ENCODE measurements at regions not wholly inside any gene's neighbourhood (a gene's known extent, or its start where the extent isn't known, plus 50 kb on each side); places are given as distances from the start of the nearest gene placed in this dataset.
A peak's percentile ranks its signal among the peaks of the same experiment; 100 is the strongest.

DNA sequence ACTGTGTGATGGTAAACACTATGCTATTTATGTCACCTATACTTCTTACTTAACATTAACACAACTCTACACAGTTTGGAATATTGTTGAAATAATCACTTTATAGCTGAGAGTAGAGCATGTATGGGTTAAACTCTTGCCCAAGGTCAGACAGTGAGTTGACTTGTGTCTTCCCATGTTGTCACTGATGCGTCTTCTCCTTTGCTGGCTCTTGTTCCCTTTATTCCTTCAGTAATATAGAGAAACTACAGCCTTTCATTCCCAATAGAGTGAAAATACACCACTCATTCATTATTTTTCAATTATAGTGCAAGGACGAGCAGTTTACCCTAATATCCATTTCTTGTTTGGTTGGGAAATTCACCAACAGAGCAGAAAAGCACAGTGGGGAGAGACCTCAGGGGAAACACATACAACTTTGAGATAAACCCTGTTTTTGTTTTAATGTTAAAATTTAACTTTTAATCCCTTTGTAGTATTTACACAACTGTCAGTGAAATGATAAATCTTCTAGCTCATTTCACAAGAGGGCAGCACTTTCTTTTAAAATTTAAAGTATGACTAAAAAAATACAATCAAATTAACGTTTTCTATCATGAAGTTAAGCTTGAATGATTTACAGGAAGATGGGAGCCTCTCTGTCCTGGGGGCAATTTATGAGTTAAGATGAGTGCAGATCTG is 363.0 kb downstream of the UTRN start:
- peaks cover 16% of the 10 kb centered on the region for H3K36me3 Mint-ChIP-seq (ENCODE audit: insufficient read depth, unreplicated experiment)
- H3K27me3 ChIP-seq (replicated peaks; ENCODE audit: control insufficient read depth, insufficient read depth, low read length): no peaks in the 10 kb centered on the region
- peaks cover 32% of the 10 kb centered on the region for H3K4me1 Mint-ChIP-seq (ENCODE audit: low read depth, unreplicated experiment)
- DNase-seq: peak in 1 of 2 experiments; percentile 10
- no peak overlapping the region for H3K27ac Mint-ChIP-seq (ENCODE audit: unreplicated experiment)
- no peaks in the 10 kb centered on the region for H3K27me3 Mint-ChIP-seq (ENCODE audit: insufficient read depth, unreplicated experiment)
- H3K4me1 ChIP-seq: peaks cover 47% of the 10 kb centered on the region
- intact Hi-C loops (cut with micrococcal nuclease; ENCODE audit: unreplicated experiment): loop anchor here (1.0 kb wide), 1 partner anchor 13 kb away; no protein-coding TSS in a partner anchor
- no peaks in the 10 kb centered on the region for H3K9me3 Mint-ChIP-seq (ENCODE audit: unreplicated experiment)
- no TSS peak for BruUV-seq (replicated peaks)
- POLR2A ChIA-PET: no interaction called here
- no peak overlapping the region for H3K4me3 ChIP-seq (ENCODE audit: low read depth, low read length)
- H3K9me3 ChIP-seq: no peaks in the 10 kb centered on the region
- CTCF ChIA-PET: no interaction called here
- no peaks in the 10 kb centered on the region for H3K36me3 ChIP-seq (ENCODE audit: control insufficient read depth, insufficient read depth, low read length)
- H3K4me3 Mint-ChIP-seq (ENCODE audit: unreplicated experiment): peak overlapping the region; percentile 15
- TF ChIP-seq, protein P1, sequence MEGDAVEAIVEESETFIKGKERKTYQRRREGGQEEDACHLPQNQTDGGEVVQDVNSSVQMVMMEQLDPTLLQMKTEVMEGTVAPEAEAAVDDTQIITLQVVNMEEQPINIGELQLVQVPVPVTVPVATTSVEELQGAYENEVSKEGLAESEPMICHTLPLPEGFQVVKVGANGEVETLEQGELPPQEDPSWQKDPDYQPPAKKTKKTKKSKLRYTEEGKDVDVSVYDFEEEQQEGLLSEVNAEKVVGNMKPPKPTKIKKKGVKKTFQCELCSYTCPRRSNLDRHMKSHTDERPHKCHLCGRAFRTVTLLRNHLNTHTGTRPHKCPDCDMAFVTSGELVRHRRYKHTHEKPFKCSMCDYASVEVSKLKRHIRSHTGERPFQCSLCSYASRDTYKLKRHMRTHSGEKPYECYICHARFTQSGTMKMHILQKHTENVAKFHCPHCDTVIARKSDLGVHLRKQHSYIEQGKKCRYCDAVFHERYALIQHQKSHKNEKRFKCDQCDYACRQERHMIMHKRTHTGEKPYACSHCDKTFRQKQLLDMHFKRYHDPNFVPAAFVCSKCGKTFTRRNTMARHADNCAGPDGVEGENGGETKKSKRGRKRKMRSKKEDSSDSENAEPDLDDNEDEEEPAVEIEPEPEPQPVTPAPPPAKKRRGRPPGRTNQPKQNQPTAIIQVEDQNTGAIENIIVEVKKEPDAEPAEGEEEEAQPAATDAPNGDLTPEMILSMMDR (IDR thresholded peaks at IDR 0.05; ENCODE audit: insufficient read depth in 1 of 2, low read depth in 1 of 2, low read length in 1 of 2, severe bottlenecking in 1 of 2, unreplicated experiment in 1 of 2): no peak

DNA sequence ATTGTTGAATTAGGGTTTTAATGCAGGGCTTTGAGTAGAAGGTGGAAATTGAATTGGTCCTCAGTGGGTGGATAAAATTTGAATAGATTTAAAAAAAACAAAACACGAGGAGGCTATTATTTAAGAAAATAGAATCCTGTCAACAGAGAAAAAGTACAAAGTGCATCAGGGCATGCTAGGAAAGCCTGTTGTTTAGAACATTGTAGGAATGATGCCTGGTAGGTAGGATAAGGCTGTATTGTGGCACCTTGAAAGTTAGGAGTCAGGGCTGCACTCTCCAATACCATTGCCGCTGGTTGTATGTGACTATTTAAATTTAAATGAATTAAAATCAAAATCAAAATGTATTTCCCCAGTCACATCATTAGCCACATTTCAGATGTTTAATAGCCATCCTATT is 363.9 kb downstream of the UTRN start:
- ChIA-PET POLR2A (no interaction called here), CTCF (interaction anchor here (0.6 kb wide), 1 partner anchor 12 kb away, joined by 3 read pairs; no protein-coding TSS in a partner anchor)
- Mint-ChIP-seq H3K27ac (ENCODE audit: unreplicated experiment) (no peak overlapping the region), H3K4me3 (ENCODE audit: unreplicated experiment) (no peak overlapping the region), H3K36me3 (ENCODE audit: insufficient read depth, unreplicated experiment) (peaks cover 16% of the 10 kb centered on the region), H3K9me3 (ENCODE audit: unreplicated experiment) (no peaks in the 10 kb centered on the region), H3K4me1 (ENCODE audit: low read depth, unreplicated experiment) (peaks cover 38% of the 10 kb centered on the region), H3K27me3 (ENCODE audit: insufficient read depth, unreplicated experiment) (no peaks in the 10 kb centered on the region)
- peaks cover 53% of the 10 kb centered on the region for H3K4me1 ChIP-seq
- TF ChIP-seq, protein P1 (IDR thresholded peaks at IDR 0.05; ENCODE audit: insufficient read depth in 1 of 2, low read depth in 1 of 2, low read length in 1 of 2, severe bottlenecking in 1 of 2, unreplicated experiment in 1 of 2): no peak
- no peaks in the 10 kb centered on the region for H3K27me3 ChIP-seq (replicated peaks; ENCODE audit: control insufficient read depth, insufficient read depth, low read length)
- H3K36me3 ChIP-seq (ENCODE audit: control insufficient read depth, insufficient read depth, low read length): no peaks in the 10 kb centered on the region
- no peaks in the 10 kb centered on the region for H3K9me3 ChIP-seq
- no TSS peak for BruUV-seq (replicated peaks)
- H3K4me3 ChIP-seq (ENCODE audit: low read depth, low read length): no peak overlapping the region
- no peak for DNase-seq
- intact Hi-C loops (cut with micrococcal nuclease; ENCODE audit: unreplicated experiment): no loop called here

DNA sequence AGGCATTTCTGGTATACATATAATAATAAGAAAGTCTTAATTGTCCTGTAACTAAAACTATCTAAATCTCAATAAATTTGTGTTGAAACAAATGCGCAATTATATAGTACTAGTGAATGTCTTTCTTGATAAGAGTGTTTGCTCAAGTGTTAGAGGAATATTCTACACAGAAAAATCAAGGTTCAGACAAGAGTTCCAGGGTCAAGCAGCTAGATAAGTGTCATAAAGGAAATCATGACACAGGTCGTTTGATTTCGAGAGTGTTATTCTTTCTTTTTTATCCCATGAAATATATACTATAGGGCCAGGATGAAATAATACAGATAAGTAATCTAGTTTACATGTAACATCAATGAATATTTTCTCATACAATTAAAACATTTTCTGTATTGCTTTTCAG is 366.1 kb downstream of the UTRN start:
- Mint-ChIP-seq H3K4me1 (ENCODE audit: low read depth, unreplicated experiment) (peaks cover 39% of the 10 kb centered on the region), H3K36me3 (ENCODE audit: insufficient read depth, unreplicated experiment) (peaks cover 10% of the 10 kb centered on the region), H3K27me3 (ENCODE audit: insufficient read depth, unreplicated experiment) (no peaks in the 10 kb centered on the region), H3K9me3 (ENCODE audit: unreplicated experiment) (no peaks in the 10 kb centered on the region), H3K27ac (ENCODE audit: unreplicated experiment) (no peak overlapping the region), H3K4me3 (ENCODE audit: unreplicated experiment) (no peak overlapping the region)
- Histone ChIP-seq H3K36me3 (ENCODE audit: control insufficient read depth, insufficient read depth, low read length) (no peaks in the 10 kb centered on the region), H3K9me3 (no peaks in the 10 kb centered on the region), H3K4me3 (ENCODE audit: low read depth, low read length) (no peak overlapping the region), H3K27me3 (replicated peaks; ENCODE audit: control insufficient read depth, insufficient read depth, low read length) (no peaks in the 10 kb centered on the region), H3K4me1 (peaks cover 58% of the 10 kb centered on the region)
- DNase-seq: no peak
- TF ChIP-seq, protein P1 (IDR thresholded peaks at IDR 0.05; ENCODE audit: insufficient read depth in 1 of 2, low read depth in 1 of 2, low read length in 1 of 2, severe bottlenecking in 1 of 2, unreplicated experiment in 1 of 2): no peak
- intact Hi-C loops (cut with micrococcal nuclease; ENCODE audit: unreplicated experiment): no loop called here
- ChIA-PET CTCF (no interaction called here), POLR2A (no interaction called here)
- no TSS peak for BruUV-seq (replicated peaks)
